HG03280 (cell line): ENCODE measurements at regions not wholly inside any gene's neighbourhood (a gene's known extent, or its start where the extent isn't known, plus 50 kb on each side); places are given as distances from the start of the nearest gene placed in this dataset.

Experiments used
- ATAC-seq: cut with Tn5 transposase; IDR thresholded peaks from one replicate; pipeline ENCODE4 v1.9.1; 2021; ENCODE audit warnings: mild to moderate bottlenecking, moderate library complexity; ENCODE audit not compliant: unreplicated experiment

- ATAC-seq = no peak
These were observed 170.0 kb upstream of the ROBO2 start for GRCh38 chr3:76869726-76870384.

- ATAC-seq = no peak
These were observed 168.2 kb upstream of the ROBO2 start for GRCh38 chr3:76871655-76872054.

- ATAC-seq = no peak
These were observed 166.9 kb upstream of the ROBO2 start for GRCh38 chr3:76872999-76873398.

- ATAC-seq = no peak
These were observed 166.2 kb upstream of the ROBO2 start for GRCh38 chr3:76873532-76874242.

GRCh38 chr3:76879959-76880358, 159.9 kb upstream of the ROBO2 start:
- no peak for ATAC-seq

- ATAC-seq = no peak
These were observed 153.0 kb upstream of the ROBO2 start for GRCh38 chr3:76886761-76887500.

- no peak for ATAC-seq
These were observed 151.0 kb upstream of the ROBO2 start for GRCh38 chr3:76888856-76889255.

- ATAC-seq = no peak
These were observed 150.0 kb upstream of the ROBO2 start for GRCh38 chr3:76889911-76890310.

- no peak for ATAC-seq
These were observed 142.8 kb upstream of the ROBO2 start for GRCh38 chr3:76897076-76897475.

GRCh38 chr3:76900596-76900995, 139.3 kb upstream of the ROBO2 start:
- no peak for ATAC-seq

- no peak for ATAC-seq
These were observed 131.7 kb upstream of the ROBO2 start for GRCh38 chr3:76908156-76908555.

GRCh38 chr3:76912841-76913383, 127.0 kb upstream of the ROBO2 start:
- ATAC-seq = no peak

- no peak for ATAC-seq
These were observed 122.5 kb upstream of the ROBO2 start for GRCh38 chr3:76917436-76917835.

GRCh38 chr3:76920511-76920910, 119.4 kb upstream of the ROBO2 start:
- ATAC-seq = no peak

- ATAC-seq = no peak
These were observed 116.4 kb upstream of the ROBO2 start for GRCh38 chr3:76923485-76923884.

GRCh38 chr3:76930712-76931111, 109.2 kb upstream of the ROBO2 start:
- ATAC-seq = no peak

GRCh38 chr3:76933245-76933644, 106.7 kb upstream of the ROBO2 start:
- no peak for ATAC-seq

- no peak for ATAC-seq
These were observed 100.9 kb upstream of the ROBO2 start for GRCh38 chr3:76938962-76939361.

GRCh38 chr3:76940181-76940770, 99.6 kb upstream of the ROBO2 start:
- no peak for ATAC-seq

GRCh38 chr3:76941376-76941775, 98.5 kb upstream of the ROBO2 start:
- no peak for ATAC-seq

GRCh38 chr3:76942101-76942500, 97.8 kb upstream of the ROBO2 start:
- ATAC-seq = no peak
